HCT116 (cell line): ENCODE measurements at regions not wholly inside any gene's neighbourhood (a gene's known extent, or its start where the extent isn't known, plus 50 kb on each side); places are given as distances from the start of the nearest gene placed in this dataset.

Experiments used
- CBX3 ChIP-seq: IDR thresholded peaks from 2 replicates; pipeline ENCODE4 v1.6.1; 2012; ENCODE audit warnings: low read depth
- EGR1 ChIP-seq: IDR thresholded peaks from 2 replicates; pipeline ENCODE4 v1.6.1; 2012; ENCODE audit warnings: low read depth
- EZH2 ChIP-seq: fragments of 200-600 bp; sonication (generic); IDR thresholded peaks from 2 replicates; pipeline ENCODE4 v1.6.1; 2017; ENCODE audit warnings: antibody characterized with exemption, mixed run types
- EZH2phosphoT487 ChIP-seq: fragments of 200-600 bp; IDR thresholded peaks from 2 replicates; pipeline ENCODE4 v1.6.1; 2018; ENCODE audit warnings: antibody characterized with exemption, borderline replicate concordance
- FOSL1 ChIP-seq: IDR thresholded peaks from 2 replicates; pipeline ENCODE4 v1.6.1; 2012; ENCODE audit warnings: low read depth
- JUND ChIP-seq: IDR thresholded peaks from 2 replicates; pipeline ENCODE4 v1.6.1; 2012
- POLR2A ChIP-seq: IDR thresholded peaks from 2 replicates; pipeline ENCODE4 v1.7.0; 2011; ENCODE audit warnings: borderline replicate concordance; ENCODE audit not compliant: insufficient read depth, insufficient read length; ENCODE audit errors: extremely low read depth
- POLR2AphosphoS5 ChIP-seq: IDR thresholded peaks from 2 replicates; pipeline ENCODE4 v1.6.1; 2011; ENCODE audit warnings: mild to moderate bottlenecking, low read depth, low read length, moderate library complexity
- ZFX ChIP-seq: fragments of 450-650 bp; IDR thresholded peaks from 2 replicates; pipeline ENCODE4 v1.6.1; 2017
- ZNF274 ChIP-seq: fragments of 200-500 bp; sonication (Bioruptor generic); IDR thresholded peaks from 2 replicates; pipeline ENCODE4 v1.6.1; 2014; ENCODE audit warnings: mild to moderate bottlenecking, low read depth, low read length, inconsistent platforms
- TF ChIP-seq, protein P1 (sequence below), 3 experiments: fragments of 200-600 bp in 1 of 3; sonication (generic) in 1 of 3; IDR thresholded peaks in 2 of 3; conservative IDR thresholded peaks in 1 of 3; 2 replicates each; pipeline ENCODE4 v1.5.1; 2012 to 2017; ENCODE audit warnings: low read depth in 2 of 3, low read length in 2 of 3, antibody characterized with exemption in 1 of 3, borderline replicate concordance in 1 of 3, control low read depth in 1 of 3, mild to moderate bottlenecking in 1 of 3, mixed read lengths in 1 of 3, mixed run types in 1 of 3, moderate library complexity in 1 of 3; ENCODE audit not compliant: insufficient read depth in 1 of 3

DNA sequence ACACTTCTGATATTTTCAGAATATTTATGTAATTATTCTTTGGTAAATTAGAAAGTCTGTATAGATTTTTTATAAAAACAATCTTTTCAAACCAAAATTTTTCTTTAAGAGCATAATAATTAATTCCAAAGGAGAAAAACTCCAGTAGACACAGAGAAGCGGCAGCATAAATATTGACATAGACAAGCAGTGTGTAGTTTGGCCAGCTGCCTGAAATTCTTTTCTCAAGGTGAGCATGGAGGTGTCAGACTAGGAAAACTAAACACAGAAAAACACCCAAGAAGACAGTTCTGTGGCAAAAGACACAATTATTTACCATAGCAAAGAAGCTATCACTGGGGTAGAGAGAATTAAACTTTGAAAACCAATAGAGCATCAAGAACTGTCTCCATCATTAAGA is 82.4 kb downstream of the KLF6 start:
- TF ChIP-seq EZH2 (no peak), ZFX (no peak), EGR1 (no peak), POLR2AphosphoS5 (no peak), EZH2phosphoT487 (no peak), ZNF274 (no peak), JUND (no peak), FOSL1 (no peak), CBX3 (no peak), POLR2A (no peak)
- TF ChIP-seq, protein P1, sequence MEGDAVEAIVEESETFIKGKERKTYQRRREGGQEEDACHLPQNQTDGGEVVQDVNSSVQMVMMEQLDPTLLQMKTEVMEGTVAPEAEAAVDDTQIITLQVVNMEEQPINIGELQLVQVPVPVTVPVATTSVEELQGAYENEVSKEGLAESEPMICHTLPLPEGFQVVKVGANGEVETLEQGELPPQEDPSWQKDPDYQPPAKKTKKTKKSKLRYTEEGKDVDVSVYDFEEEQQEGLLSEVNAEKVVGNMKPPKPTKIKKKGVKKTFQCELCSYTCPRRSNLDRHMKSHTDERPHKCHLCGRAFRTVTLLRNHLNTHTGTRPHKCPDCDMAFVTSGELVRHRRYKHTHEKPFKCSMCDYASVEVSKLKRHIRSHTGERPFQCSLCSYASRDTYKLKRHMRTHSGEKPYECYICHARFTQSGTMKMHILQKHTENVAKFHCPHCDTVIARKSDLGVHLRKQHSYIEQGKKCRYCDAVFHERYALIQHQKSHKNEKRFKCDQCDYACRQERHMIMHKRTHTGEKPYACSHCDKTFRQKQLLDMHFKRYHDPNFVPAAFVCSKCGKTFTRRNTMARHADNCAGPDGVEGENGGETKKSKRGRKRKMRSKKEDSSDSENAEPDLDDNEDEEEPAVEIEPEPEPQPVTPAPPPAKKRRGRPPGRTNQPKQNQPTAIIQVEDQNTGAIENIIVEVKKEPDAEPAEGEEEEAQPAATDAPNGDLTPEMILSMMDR (IDR thresholded peaks at IDR 0.05 in 2 of 3, conservative IDR thresholded peaks at IDR 0.05 in 1 of 3; ENCODE audit: borderline replicate concordance in 1 of 3, insufficient read depth in 1 of 3, low read depth in 2 of 3, low read length in 2 of 3) = no peak
